SK-N-SH treated with all-trans-retinoic acid at 6 μM for 48 hours (cell line): ENCODE measurements at regions not wholly inside any gene's neighbourhood (a gene's known extent, or its start where the extent isn't known, plus 50 kb on each side); places are given as distances from the start of the nearest gene placed in this dataset.

Experiments
- BACH2 ChIP-seq: fragments of 250-450 bp; sonication (Bioruptor Pico); IDR thresholded peaks from 2 replicates; pipeline ENCODE4 v1.9.0; 2021; ENCODE audit warnings: mild to moderate bottlenecking, borderline replicate concordance
- ISL1 ChIP-seq: fragments of 250-450 bp; sonication (Bioruptor Pico); IDR thresholded peaks from 2 replicates; pipeline ENCODE4 v2.1.2; 2022; ENCODE audit warnings: mild to moderate bottlenecking, moderate library complexity
- RARB ChIP-seq: fragments of 250-450 bp; sonication (Bioruptor Pico); IDR thresholded peaks from 2 replicates; pipeline ENCODE4 v1.8.0; 2021; ENCODE audit warnings: mild to moderate bottlenecking, moderate library complexity
- ZFP30 ChIP-seq: fragments of 450-650 bp; formaldehyde crosslinking; IDR thresholded peaks from 2 replicates; pipeline ENCODE4 v1.5.0; 2022; ENCODE audit warnings: mild to moderate bottlenecking, moderate library complexity

GRCh38 chr2:193868833-193869232 lies 1674.1 kb upstream of the TMEFF2 start:
- TF ChIP-seq ZFP30 = no peak
- TF ChIP-seq RARB (CRISPR knock-in tag) = no peak
- TF ChIP-seq BACH2 (CRISPR knock-in tag) = no peak
- no peak for TF ChIP-seq ISL1 (CRISPR knock-in tag)
